GM19438 (cell line): ENCODE measurements at regions not wholly inside any gene's neighbourhood (a gene's known extent, or its start where the extent isn't known, plus 50 kb on each side); places are given as distances from the start of the nearest gene placed in this dataset.
"Not testable (repeated sequence)": the region's sequence is repeated elsewhere in the genome, so short reads cannot be mapped to it uniquely, and the experiment has no call there.

ENCODE experiments used
- ATAC-seq: cut with Tn5 transposase; IDR thresholded peaks from one replicate; pipeline ENCODE4 v1.9.1; 2021; ENCODE audit warnings: low read depth; ENCODE audit not compliant: unreplicated experiment

GRCh38 chr20:55117577-55117976, 642.2 kb downstream of the DOK5 start:
- ATAC-seq: not testable (repeated sequence)

GRCh38 chr20:55116598-55116997, 641.2 kb downstream of the DOK5 start:
- no peak for ATAC-seq

- no peak for ATAC-seq
Measured at GRCh38 chr20:55103188-55103587, 627.8 kb downstream of the DOK5 start.

GRCh38 chr20:55099251-55099650, 623.9 kb downstream of the DOK5 start:
- ATAC-seq: no peak

GRCh38 chr20:55097621-55098020, 622.2 kb downstream of the DOK5 start:
- ATAC-seq: no peak

GRCh38 chr20:55095745-55096400, 620.5 kb downstream of the DOK5 start:
- ATAC-seq: no peak

GRCh38 chr20:55094353-55094861, 619.0 kb downstream of the DOK5 start:
- no peak for ATAC-seq

- no peak for ATAC-seq
Measured at GRCh38 chr20:55090286-55090685, 614.9 kb downstream of the DOK5 start.

- ATAC-seq: no peak
Measured at GRCh38 chr20:55086421-55086820, 611.0 kb downstream of the DOK5 start.

GRCh38 chr20:55079917-55080316, 604.5 kb downstream of the DOK5 start:
- no peak for ATAC-seq

GRCh38 chr20:55074266-55074840, 599.0 kb downstream of the DOK5 start:
- not testable (repeated sequence) for ATAC-seq

GRCh38 chr20:55070001-55070400, 594.6 kb downstream of the DOK5 start:
- ATAC-seq: no peak

- no peak for ATAC-seq
Measured at GRCh38 chr20:55067158-55067825, 591.9 kb downstream of the DOK5 start.

- no peak for ATAC-seq
Measured at GRCh38 chr20:55058938-55059337, 583.5 kb downstream of the DOK5 start.

GRCh38 chr20:55057779-55058415, 582.5 kb downstream of the DOK5 start:
- no peak for ATAC-seq

GRCh38 chr20:55054453-55054852, 579.1 kb downstream of the DOK5 start:
- ATAC-seq: no peak

- ATAC-seq: no peak
Measured at GRCh38 chr20:55053389-55053788, 578.0 kb downstream of the DOK5 start.

- peak; percentile 58 for ATAC-seq
Measured at GRCh38 chr20:55052459-55052858, 577.1 kb downstream of the DOK5 start.

- no peak for ATAC-seq
Measured at GRCh38 chr20:55038684-55039083, 563.3 kb downstream of the DOK5 start.

GRCh38 chr20:55031971-55032370, 556.6 kb downstream of the DOK5 start:
- no peak for ATAC-seq

GRCh38 chr20:55014766-55015165, 539.4 kb downstream of the DOK5 start:
- no peak for ATAC-seq
